Fibroblast of pulmonary artery (primary cell): ENCODE measurements at regions not wholly inside any gene's neighbourhood (a gene's known extent, or its start where the extent isn't known, plus 50 kb on each side); places are given as distances from the start of the nearest gene placed in this dataset.

ENCODE experiments used
- DNase-seq: peaks from one replicate; pipeline ENCODE4 v3.0.0-alpha.2; 2010; ENCODE audit warnings: low read depth
- H3K4me3 ChIP-seq: replicated peaks from 2 replicates; pipeline ENCODE4 v1.5.1; 2011; ENCODE audit warnings: low read depth, mild to moderate bottlenecking, control low read depth, low read length, moderate library complexity
- CTCF ChIP-seq: IDR thresholded peaks from 2 replicates; pipeline ENCODE4 v1.5.1; 2011; ENCODE audit warnings: mild to moderate bottlenecking, control low read depth, low read length, inconsistent platforms; ENCODE audit errors: missing control alignments

GRCh38 chr7:26486153-26486552 lies 194.5 kb downstream of the SNX10 start:
- no peak for DNase-seq
- no peak for TF ChIP-seq CTCF
- no peak overlapping the region for H3K4me3 ChIP-seq

- DNase-seq, result no peak
- TF ChIP-seq CTCF, result no peak
- H3K4me3 ChIP-seq, result no peak overlapping the region
These were observed 196.3 kb downstream of the SNX10 start for GRCh38 chr7:26487780-26488515.

- H3K4me3 ChIP-seq, result no peak overlapping the region
- DNase-seq, result no peak
- no peak for TF ChIP-seq CTCF
These were observed 197.7 kb downstream of the SNX10 start for GRCh38 chr7:26489391-26489790.

- DNase-seq, result no peak
- no peak for TF ChIP-seq CTCF
- no peak overlapping the region for H3K4me3 ChIP-seq
These were observed 198.4 kb downstream of the SNX10 start for GRCh38 chr7:26489906-26490639.

- no peak for TF ChIP-seq CTCF
- no peak overlapping the region for H3K4me3 ChIP-seq
- no peak for DNase-seq
These were observed 199.3 kb downstream of the SNX10 start for GRCh38 chr7:26490640-26491624.

- TF ChIP-seq CTCF, result no peak
- H3K4me3 ChIP-seq, result no peak overlapping the region
- DNase-seq, result no peak
These were observed 201.2 kb downstream of the SNX10 start for GRCh38 chr7:26492816-26493215.
